HUDEP-2 (cell line): ENCODE measurements at regions not wholly inside any gene's neighbourhood (a gene's known extent, or its start where the extent isn't known, plus 50 kb on each side); places are given as distances from the start of the nearest gene placed in this dataset.
"Not testable (repeated sequence)": the region's sequence is repeated elsewhere in the genome, so short reads cannot be mapped to it uniquely, and the experiment has no call there.

Experiments
- DNase-seq, 76 experiments: peaks; one replicate each; lab custom pipeline; 2025; ENCODE audit not compliant: unreplicated experiment in 76 of 76; lab: John Stamatoyannopoulos, UW

- DNase-seq: no peak
Measured at GRCh38 chr2:173711816-173712215, 253.4 kb downstream of the SP3 start.

- DNase-seq: no peak
Measured at GRCh38 chr2:173713904-173714555, 251.1 kb downstream of the SP3 start.

GRCh38 chr2:173715441-173715840 is 249.7 kb downstream of the SP3 start:
- no peak for DNase-seq

- no peak for DNase-seq
Measured at GRCh38 chr2:173716458-173717052, 248.6 kb downstream of the SP3 start.

- DNase-seq: no peak
Measured at GRCh38 chr2:173719471-173719870, 245.7 kb downstream of the SP3 start.

GRCh38 chr2:173720306-173720705 is 244.9 kb downstream of the SP3 start:
- DNase-seq: no peak

GRCh38 chr2:173734797-173735196 is 230.4 kb downstream of the SP3 start:
- DNase-seq: no peak

GRCh38 chr2:173737954-173738575 is 227.1 kb downstream of the SP3 start:
- not testable (repeated sequence) for DNase-seq

- no peak for DNase-seq
Measured at GRCh38 chr2:173739006-173739405, 226.2 kb downstream of the SP3 start.

- no peak for DNase-seq
Measured at GRCh38 chr2:173740639-173741038, 224.5 kb downstream of the SP3 start.

- DNase-seq: no peak
Measured at GRCh38 chr2:173741759-173742158, 223.4 kb downstream of the SP3 start.

GRCh38 chr2:173747035-173747434 is 218.1 kb downstream of the SP3 start:
- no peak for DNase-seq

GRCh38 chr2:173749315-173749714 is 215.9 kb downstream of the SP3 start:
- no peak for DNase-seq

GRCh38 chr2:173750353-173750801 is 214.8 kb downstream of the SP3 start:
- DNase-seq: no peak

- DNase-seq: no peak
Measured at GRCh38 chr2:173750831-173751230, 214.3 kb downstream of the SP3 start.

- no peak for DNase-seq
Measured at GRCh38 chr2:173751245-173751975, 213.8 kb downstream of the SP3 start.

GRCh38 chr2:173752152-173752551 is 213.0 kb downstream of the SP3 start:
- DNase-seq: peak in 3 of 76 experiments; percentile 0 to 8 (median 5)

GRCh38 chr2:173753441-173753840 is 211.7 kb downstream of the SP3 start:
- no peak for DNase-seq

- DNase-seq: no peak
Measured at GRCh38 chr2:173754165-173754564, 211.0 kb downstream of the SP3 start.

- DNase-seq: no peak
Measured at GRCh38 chr2:173754837-173755236, 210.3 kb downstream of the SP3 start.

- no peak for DNase-seq
Measured at GRCh38 chr2:173755798-173756197, 209.4 kb downstream of the SP3 start.
